CD4-positive, alpha-beta T cell treated with Interleukin-4 for 1 hour (primary cell): ENCODE measurements at regions not wholly inside any gene's neighbourhood (a gene's known extent, or its start where the extent isn't known, plus 50 kb on each side); places are given as distances from the start of the nearest gene placed in this dataset.

ENCODE experiments used
- DNase-seq, 2 donors: peaks; one replicate each; pipeline ENCODE4 v3.0.0-alpha.2; 2020 to 2022

GRCh38 chr4:20532871-20533870, 167.1 kb upstream of the PACRGL start:
- DNase-seq = no peak

GRCh38 chr4:20538905-20539304, 161.4 kb upstream of the PACRGL start:
- no peak for DNase-seq

GRCh38 chr4:20543131-20543530, 157.1 kb upstream of the PACRGL start:
- DNase-seq = no peak

GRCh38 chr4:20544645-20545044, 155.6 kb upstream of the PACRGL start:
- DNase-seq = no peak

GRCh38 chr4:20552004-20552403, 148.3 kb upstream of the PACRGL start:
- DNase-seq = no peak

- no peak for DNase-seq
Observed at GRCh38 chr4:20554134-20554533, 146.1 kb upstream of the PACRGL start.

GRCh38 chr4:20565075-20565721, 135.1 kb upstream of the PACRGL start:
- no peak for DNase-seq

- no peak for DNase-seq
Observed at GRCh38 chr4:20570981-20571715, 129.1 kb upstream of the PACRGL start.

- no peak for DNase-seq
Observed at GRCh38 chr4:20572976-20573375, 127.3 kb upstream of the PACRGL start.

GRCh38 chr4:20574986-20575385, 125.3 kb upstream of the PACRGL start:
- DNase-seq = no peak

- DNase-seq = no peak
Observed at GRCh38 chr4:20575486-20575885, 124.8 kb upstream of the PACRGL start.

GRCh38 chr4:20576861-20577260, 123.4 kb upstream of the PACRGL start:
- no peak for DNase-seq

GRCh38 chr4:20577702-20578101, 122.6 kb upstream of the PACRGL start:
- no peak for DNase-seq

- no peak for DNase-seq
Observed at GRCh38 chr4:20580907-20581306, 119.4 kb upstream of the PACRGL start.

- DNase-seq = no peak
Observed at GRCh38 chr4:20589436-20589835, 110.8 kb upstream of the PACRGL start.

GRCh38 chr4:20590849-20591248, 109.4 kb upstream of the PACRGL start:
- DNase-seq = no peak

- no peak for DNase-seq
Observed at GRCh38 chr4:20591571-20591970, 108.7 kb upstream of the PACRGL start.

GRCh38 chr4:20592013-20592412, 108.2 kb upstream of the PACRGL start:
- DNase-seq = no peak

- DNase-seq = no peak
Observed at GRCh38 chr4:20592663-20593062, 107.6 kb upstream of the PACRGL start.

GRCh38 chr4:20598626-20599025, 101.6 kb upstream of the PACRGL start:
- no peak for DNase-seq

- no peak for DNase-seq
Observed at GRCh38 chr4:20603671-20604313, 96.5 kb upstream of the PACRGL start.

GRCh38 chr4:20612313-20612712, 87.9 kb upstream of the PACRGL start:
- DNase-seq = no peak

- DNase-seq = no peak
Observed at GRCh38 chr4:20614816-20615215, 85.4 kb upstream of the PACRGL start.
